Activated T-cell treated with anti-CD3 and anti-CD28 coated beads, Interleukin-2, amount 50 U/mL, for 24 hours (primary cell): ENCODE measurements at regions not wholly inside any gene's neighbourhood (a gene's known extent, or its start where the extent isn't known, plus 50 kb on each side); places are given as distances from the start of the nearest gene placed in this dataset.

Source experiments
- DNase-seq: peaks from one replicate; pipeline ENCODE4 v3.0.0-alpha.2; 2020
- H3K27ac Mint-ChIP-seq: 2 replicates; pipeline ENCODE4 v1.8.0; 2020; ENCODE audit warnings: mild to moderate bottlenecking, mixed read lengths
- H3K27me3 Mint-ChIP-seq: 2 replicates; pipeline ENCODE4 v1.8.0; 2020; ENCODE audit warnings: mixed read lengths
- H3K36me3 Mint-ChIP-seq: 2 replicates; pipeline ENCODE4 v1.8.0; 2020; ENCODE audit warnings: low read depth, mixed read lengths
- H3K4me1 Mint-ChIP-seq: 2 replicates; pipeline ENCODE4 v1.8.0; 2020; ENCODE audit warnings: low read depth, mixed read lengths
- H3K4me3 Mint-ChIP-seq: 2 replicates; pipeline ENCODE4 v1.8.0; 2020; ENCODE audit warnings: mild to moderate bottlenecking, moderate library complexity, mixed read lengths
- H3K9me3 Mint-ChIP-seq: 2 replicates; pipeline ENCODE4 v1.8.0; 2020; ENCODE audit warnings: mixed read lengths

DNA sequence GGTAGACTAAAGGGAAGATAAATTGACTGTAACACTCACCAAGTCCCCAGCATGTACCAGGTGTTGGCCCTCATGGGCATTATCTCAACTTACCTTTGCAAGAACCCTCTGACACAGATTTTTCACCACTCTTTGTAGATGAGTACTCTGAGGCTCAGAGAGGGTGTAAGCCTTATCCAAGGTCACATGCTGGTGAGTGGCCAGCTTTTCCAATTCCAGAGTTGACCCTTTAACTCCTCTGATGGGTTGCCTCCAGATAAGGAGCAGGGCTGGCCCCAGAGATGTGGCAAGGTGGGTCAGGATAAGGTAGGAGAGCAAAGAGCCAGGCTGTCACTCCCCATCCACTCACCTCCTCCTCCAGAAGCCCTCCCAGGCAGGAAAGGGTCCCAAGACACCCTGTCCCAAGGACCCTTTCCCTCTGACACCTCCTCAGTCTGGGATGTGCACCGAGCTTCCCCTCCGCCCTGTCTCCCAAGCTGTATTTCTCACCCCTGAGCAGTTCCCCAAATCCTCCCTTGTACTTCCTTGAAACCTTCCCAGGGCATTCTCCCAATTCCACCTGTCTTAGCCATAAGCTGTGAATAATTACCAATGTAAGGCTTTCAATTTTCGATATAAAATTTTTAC lies 165.9 kb downstream of the ZFP36L2 start:
- H3K36me3 Mint-ChIP-seq, result no peaks in the 10 kb centered on the region
- H3K4me1 Mint-ChIP-seq, result peaks cover 27% of the 10 kb centered on the region
- H3K27ac Mint-ChIP-seq, result peak overlapping the region; percentile 80
- DNase-seq, result no peak
- H3K27me3 Mint-ChIP-seq, result no peaks in the 10 kb centered on the region
- H3K4me3 Mint-ChIP-seq, result no peak overlapping the region
- H3K9me3 Mint-ChIP-seq, result no peaks in the 10 kb centered on the region

DNA sequence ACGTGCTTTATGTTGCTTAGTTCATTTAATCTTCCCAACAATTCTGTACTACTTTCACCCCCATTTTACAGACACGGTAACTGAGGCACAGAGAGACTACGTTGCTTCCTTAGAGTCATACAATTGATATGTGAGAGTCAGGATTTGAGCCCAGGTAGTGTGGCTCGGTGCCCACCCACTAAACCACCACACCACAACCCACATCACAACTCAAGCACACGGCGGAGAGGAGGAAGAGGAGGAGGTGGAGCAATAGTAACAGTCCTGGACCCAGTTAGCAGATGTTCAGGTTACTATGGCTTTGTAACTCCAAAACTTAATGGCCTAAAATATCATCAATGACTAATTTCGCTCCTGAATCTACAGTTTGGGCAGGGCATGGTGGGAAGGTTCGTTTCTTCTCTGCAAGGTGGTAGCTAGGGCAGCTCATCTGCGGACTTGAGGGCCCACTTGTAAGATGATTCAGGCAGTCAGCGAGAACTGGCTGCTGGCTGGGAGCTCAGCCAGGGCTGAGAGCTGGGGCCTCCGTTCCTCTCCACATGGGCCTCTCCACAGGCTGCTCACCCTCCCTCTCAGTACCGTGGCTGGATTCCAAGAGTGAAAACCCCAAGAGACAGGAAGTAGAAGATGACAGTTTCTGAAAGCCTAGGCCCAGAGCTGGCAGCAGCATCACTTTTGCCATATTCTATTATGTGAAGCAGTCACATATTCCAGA lies 167.1 kb downstream of the ZFP36L2 start:
- no peaks in the 10 kb centered on the region for H3K36me3 Mint-ChIP-seq
- DNase-seq, result peak; percentile 63
- no peak overlapping the region for H3K4me3 Mint-ChIP-seq
- H3K27ac Mint-ChIP-seq, result peak overlapping the region; percentile 92
- peaks cover 27% of the 10 kb centered on the region for H3K4me1 Mint-ChIP-seq
- no peaks in the 10 kb centered on the region for H3K27me3 Mint-ChIP-seq
- no peaks in the 10 kb centered on the region for H3K9me3 Mint-ChIP-seq

DNA sequence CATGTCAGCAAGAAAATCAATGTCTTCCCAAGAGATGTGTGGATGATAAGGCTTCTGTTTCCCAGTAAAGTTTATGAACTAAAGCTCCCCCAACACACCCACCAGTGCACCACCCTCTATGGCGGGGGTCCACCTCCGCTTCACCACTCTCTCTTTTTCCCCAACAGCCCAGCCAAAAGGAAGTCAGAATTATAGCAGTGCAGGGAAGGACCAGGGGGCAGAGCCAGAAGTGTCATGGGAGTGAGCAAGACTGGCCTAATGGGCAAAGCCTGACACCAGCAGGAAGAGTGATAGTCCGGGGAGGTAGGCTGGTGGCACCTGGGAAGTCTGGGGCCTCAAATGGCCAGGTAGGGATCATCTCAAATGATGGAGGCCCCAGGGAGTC lies 167.7 kb downstream of the ZFP36L2 start:
- no peak for DNase-seq
- Mint-ChIP-seq H3K36me3 (no peaks in the 10 kb centered on the region), H3K27me3 (no peaks in the 10 kb centered on the region), H3K4me3 (no peak overlapping the region), H3K4me1 (peaks cover 27% of the 10 kb centered on the region), H3K9me3 (no peaks in the 10 kb centered on the region), H3K27ac (peak overlapping the region; percentile 92)

DNA sequence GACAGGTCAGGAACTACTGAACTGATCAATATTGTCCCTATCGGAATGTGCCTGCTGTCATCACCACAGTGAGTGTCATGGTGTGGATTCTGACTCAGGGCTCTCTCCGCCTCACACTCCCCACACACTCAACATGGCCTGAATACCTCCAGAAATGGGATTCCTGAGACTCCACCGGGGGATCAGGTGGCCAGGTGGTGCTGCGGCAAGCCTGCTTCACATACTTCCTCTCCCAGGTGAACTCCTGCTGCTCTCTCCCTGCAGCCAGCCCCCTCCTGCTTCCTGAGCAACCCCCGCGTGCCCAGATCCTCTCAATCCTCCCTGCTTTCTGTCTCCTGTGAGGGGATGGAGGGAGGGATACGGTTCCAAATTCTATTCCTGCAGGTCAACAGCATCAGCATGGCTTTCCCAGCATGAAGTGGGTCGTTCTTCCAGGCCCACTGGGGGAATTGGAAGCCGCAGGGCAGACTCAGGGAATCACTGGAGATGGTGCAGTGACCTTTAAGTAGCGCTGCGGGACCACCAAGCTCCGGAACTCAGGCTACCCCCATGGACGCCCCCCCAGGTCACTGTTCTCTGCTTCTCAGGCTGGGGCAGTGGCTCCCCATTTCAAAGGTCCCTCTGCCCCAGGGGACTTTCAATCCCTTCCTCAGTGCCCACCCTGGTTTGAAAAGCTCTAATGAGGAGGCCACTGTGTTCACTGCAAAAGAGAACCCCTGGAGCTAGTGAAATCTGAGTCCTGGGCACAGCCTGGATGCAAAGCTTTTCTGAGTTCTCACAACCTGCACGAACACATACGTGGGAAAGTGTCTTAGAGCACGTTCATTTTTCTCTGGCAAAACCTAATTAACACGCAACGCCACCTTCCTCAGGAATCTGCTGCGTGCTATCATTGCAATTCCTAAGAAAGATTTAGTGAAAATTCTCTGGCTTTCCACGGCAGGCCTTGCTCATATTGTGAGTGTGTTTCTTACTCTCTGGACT lies 168.4 kb downstream of the ZFP36L2 start:
- Mint-ChIP-seq H3K9me3 (no peaks in the 10 kb centered on the region), H3K27me3 (no peaks in the 10 kb centered on the region), H3K36me3 (no peaks in the 10 kb centered on the region), H3K4me3 (no peak overlapping the region), H3K4me1 (peaks cover 27% of the 10 kb centered on the region), H3K27ac (no peak overlapping the region)
- DNase-seq, result no peak

DNA sequence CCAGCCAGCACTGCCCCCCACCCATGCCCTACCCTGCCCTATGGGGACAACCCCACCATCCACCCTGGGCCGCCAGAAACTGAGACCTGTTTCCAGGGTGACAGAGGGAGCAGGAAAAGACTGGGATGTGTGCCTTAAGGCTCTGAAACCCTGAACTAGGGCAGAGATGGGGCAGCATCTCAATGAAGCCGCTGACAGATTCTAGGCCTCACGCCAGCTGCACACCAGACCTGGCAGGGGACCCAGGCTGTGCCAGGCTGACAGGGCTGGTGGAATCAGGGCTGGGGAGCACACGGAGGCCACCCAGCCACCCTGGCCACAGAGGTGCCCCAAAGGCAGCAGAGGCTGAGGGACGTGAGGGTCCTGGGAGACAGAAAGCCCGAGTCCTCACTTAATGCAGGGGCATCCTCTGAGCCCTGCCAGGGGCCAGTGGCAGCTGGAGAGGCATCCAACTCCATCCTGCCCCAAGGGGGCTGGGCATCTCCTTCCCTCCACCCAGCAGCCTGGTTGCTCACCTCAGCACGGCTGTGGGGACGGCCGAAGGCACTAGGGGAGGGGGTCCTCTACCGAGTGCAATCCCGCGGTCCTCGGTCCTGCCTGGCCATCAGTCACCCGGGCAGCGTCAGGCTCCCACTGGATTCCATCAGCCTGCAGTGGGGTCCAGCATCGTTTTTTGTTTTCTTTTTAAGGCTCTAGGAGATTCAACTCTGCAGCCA lies 169.2 kb downstream of the ZFP36L2 start:
- Mint-ChIP-seq H3K27ac (no peak overlapping the region), H3K36me3 (no peaks in the 10 kb centered on the region), H3K4me1 (peaks cover 28% of the 10 kb centered on the region), H3K4me3 (no peak overlapping the region), H3K9me3 (no peaks in the 10 kb centered on the region), H3K27me3 (no peaks in the 10 kb centered on the region)
- DNase-seq, result no peak

DNA sequence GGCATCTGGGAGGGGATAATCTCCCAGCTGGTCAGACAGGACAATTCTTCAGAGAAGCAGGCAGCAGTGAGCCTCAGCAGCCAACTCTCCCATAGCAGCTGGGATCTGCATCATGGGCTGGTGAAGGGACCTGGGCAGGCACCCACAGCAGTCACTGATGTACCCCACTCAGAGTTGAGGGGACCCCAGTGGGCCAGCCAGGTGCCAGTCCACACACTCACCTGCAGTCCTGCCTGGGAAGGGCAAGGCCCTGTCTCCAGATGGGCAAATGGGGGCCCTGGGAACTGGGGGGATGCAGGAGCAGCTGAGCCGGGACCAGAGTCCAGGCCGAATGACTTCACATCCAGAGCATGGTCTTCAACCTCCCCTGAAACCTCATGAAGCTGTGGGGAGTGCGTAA lies 170.4 kb downstream of the ZFP36L2 start:
- no peak overlapping the region for H3K4me3 Mint-ChIP-seq
- H3K27me3 Mint-ChIP-seq, result no peaks in the 10 kb centered on the region
- peaks cover 37% of the 10 kb centered on the region for H3K4me1 Mint-ChIP-seq
- H3K27ac Mint-ChIP-seq, result no peak overlapping the region
- H3K36me3 Mint-ChIP-seq, result no peaks in the 10 kb centered on the region
- no peaks in the 10 kb centered on the region for H3K9me3 Mint-ChIP-seq
- no peak for DNase-seq

DNA sequence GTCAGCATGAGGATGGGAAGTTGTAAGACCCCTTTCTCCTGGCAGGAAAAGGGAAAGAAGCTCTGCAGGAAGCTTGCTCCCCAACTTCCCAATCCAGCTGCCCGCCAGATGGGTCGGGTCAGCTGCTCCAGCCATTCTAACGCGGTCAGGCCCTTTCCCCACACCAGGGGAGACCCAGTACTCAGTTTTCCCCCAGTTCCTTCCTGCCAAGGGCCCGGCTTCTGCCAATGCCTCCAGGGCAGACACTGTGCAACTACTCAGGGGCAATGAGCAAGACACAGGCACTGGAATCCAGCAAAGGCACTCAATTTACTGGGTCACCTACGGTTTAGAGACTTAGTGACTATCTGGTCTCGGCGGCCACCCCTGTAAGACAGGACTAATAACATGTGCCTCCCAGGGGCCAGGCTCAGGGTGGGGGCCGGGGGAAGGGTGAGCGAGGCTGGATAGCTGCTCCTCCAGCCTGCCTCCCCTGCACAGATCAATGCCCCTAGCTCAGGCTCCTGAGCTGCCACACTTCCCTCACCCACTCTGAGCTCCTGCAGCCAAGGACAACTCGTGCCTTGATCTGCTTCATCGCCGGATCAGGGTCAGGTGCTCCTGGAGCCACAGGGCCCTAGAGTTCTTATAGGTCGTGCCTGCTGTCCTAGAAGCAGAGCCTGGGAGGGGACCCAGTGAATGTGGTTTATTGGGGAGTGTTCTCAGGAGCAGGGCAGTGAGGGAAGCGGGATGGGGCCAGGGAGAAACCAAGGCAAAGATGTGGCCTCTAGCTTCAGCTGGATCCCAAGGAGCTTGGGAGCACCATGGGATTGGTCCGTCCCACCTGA lies 171.1 kb downstream of the ZFP36L2 start:
- Mint-ChIP-seq H3K4me1 (peaks cover 38% of the 10 kb centered on the region), H3K4me3 (no peak overlapping the region), H3K27ac (no peak overlapping the region), H3K36me3 (no peaks in the 10 kb centered on the region), H3K27me3 (no peaks in the 10 kb centered on the region), H3K9me3 (no peaks in the 10 kb centered on the region)
- no peak for DNase-seq

DNA sequence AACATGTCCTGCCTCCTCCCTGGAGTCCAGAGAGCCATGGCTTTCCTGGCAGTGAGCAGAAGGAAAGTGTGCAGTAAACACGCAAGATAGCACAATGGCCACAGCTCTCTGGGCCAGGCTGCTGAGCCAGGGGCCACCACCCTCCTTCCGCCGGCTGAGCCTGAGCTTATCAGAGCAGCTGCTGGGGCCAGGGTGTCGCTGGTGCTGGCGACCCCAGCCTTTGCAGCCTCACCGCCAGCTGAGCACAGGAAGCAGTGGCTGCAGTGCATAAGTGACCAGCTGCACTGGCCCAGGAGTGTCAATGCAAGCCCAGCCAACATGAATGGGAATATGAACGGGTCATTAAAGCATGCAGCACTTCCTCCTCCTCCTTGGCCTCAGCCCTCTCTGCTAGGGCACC lies 172.0 kb downstream of the ZFP36L2 start:
- no peak for DNase-seq
- no peak overlapping the region for H3K4me3 Mint-ChIP-seq
- no peaks in the 10 kb centered on the region for H3K36me3 Mint-ChIP-seq
- H3K27ac Mint-ChIP-seq, result no peak overlapping the region
- H3K4me1 Mint-ChIP-seq, result peaks cover 31% of the 10 kb centered on the region
- no peaks in the 10 kb centered on the region for H3K9me3 Mint-ChIP-seq
- no peaks in the 10 kb centered on the region for H3K27me3 Mint-ChIP-seq

DNA sequence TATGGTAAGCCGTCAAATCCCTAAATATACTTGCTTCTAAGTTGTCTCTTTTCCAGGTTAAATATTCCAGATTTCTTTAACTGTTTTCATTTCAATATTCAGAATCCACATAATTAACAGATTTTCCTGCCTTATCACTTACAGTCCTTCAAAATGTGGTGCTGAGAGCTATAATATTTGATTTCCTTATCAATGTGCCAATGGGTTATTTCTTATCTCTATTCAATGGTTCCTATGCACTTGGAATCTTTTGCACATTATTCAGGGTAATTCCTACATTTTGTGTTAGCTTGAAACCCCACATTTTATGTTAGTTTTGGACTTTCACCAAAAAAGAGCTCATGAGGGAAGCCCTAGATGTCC lies 173.5 kb downstream of the ZFP36L2 start:
- no peak for DNase-seq
- H3K27ac Mint-ChIP-seq, result no peak overlapping the region
- peaks cover 20% of the 10 kb centered on the region for H3K4me1 Mint-ChIP-seq
- no peaks in the 10 kb centered on the region for H3K27me3 Mint-ChIP-seq
- H3K4me3 Mint-ChIP-seq, result no peak overlapping the region
- H3K9me3 Mint-ChIP-seq, result no peaks in the 10 kb centered on the region
- no peaks in the 10 kb centered on the region for H3K36me3 Mint-ChIP-seq

DNA sequence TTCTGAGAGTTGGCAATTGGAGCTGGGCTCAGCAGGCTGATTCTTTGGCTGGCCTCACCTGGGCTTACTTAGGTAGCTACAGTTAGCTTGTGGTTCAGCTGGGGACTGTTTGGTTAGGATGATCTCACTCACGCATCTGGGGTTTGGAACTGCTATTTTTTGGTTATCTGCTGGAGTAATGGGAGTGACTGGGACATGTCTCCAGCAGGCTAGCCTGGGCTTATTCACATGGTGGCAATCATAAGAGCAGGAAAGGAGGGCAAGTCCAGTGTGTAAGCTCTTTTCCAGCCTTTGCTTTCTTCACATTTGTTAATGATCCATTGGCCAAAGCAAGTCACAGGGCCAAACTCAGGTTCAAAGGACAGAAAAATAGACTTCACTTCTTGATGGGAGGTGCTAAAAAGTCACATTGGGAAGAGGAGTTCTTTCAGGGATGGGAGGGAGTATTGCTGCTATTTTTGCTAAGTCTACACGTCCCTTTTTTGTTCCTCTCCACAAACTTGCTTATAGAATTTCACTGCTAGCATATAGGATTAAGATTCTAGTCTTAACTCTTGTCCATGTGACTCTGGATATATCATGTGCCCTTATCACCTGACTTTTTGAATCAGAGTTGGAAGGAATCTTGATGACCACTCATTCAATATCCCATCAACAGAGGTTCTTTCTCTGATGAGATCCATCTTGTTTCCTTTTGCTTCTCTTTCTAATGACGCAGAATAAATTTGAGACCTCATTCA lies 174.0 kb downstream of the ZFP36L2 start:
- DNase-seq, result no peak
- Mint-ChIP-seq H3K27me3 (no peaks in the 10 kb centered on the region), H3K9me3 (no peaks in the 10 kb centered on the region), H3K4me3 (no peak overlapping the region), H3K27ac (no peak overlapping the region), H3K36me3 (no peaks in the 10 kb centered on the region), H3K4me1 (peaks cover 25% of the 10 kb centered on the region)

DNA sequence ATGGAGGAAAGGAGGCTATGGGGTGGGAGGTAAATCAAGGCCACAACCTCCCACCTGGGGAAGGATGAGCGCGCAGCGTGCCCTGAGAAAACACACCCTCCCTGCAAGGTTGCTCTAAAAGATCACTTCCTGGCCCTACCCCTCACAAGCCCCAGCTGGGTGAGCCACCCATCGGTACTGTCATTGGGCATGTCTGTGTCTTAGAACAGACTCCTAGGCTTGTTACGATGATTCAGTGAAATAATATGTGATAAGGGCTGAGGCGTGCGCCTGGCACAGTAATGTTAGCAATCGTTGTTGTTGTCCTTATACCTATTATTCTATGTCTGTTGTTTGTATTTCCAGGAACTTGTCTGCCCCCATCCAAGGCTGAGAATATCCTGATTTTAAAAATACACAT lies 175.1 kb downstream of the ZFP36L2 start:
- H3K36me3 Mint-ChIP-seq, result no peaks in the 10 kb centered on the region
- no peaks in the 10 kb centered on the region for H3K27me3 Mint-ChIP-seq
- peaks cover 34% of the 10 kb centered on the region for H3K4me1 Mint-ChIP-seq
- H3K27ac Mint-ChIP-seq, result no peak overlapping the region
- DNase-seq, result no peak
- no peak overlapping the region for H3K4me3 Mint-ChIP-seq
- no peaks in the 10 kb centered on the region for H3K9me3 Mint-ChIP-seq

DNA sequence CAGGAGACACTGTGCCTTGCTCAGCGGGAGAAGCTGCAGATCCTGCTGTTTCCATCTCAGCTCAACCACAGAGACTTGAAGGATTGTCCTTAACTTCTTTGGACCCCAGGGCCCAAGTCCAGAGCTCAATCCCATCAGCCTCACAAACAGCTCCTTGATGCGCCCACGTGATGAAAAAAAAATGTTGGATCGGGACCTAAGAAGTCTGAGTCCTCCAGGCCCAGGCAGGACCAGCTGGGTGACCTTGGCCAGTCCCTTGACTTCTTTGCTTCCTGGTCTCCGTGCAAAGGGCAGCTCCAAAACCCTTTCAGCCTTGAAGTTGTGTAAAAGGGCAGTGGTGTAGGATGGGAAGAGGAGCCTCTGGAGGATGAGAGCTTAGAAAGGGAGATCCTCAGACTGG lies 175.5 kb downstream of the ZFP36L2 start:
- DNase-seq, result no peak
- no peaks in the 10 kb centered on the region for H3K27me3 Mint-ChIP-seq
- H3K4me1 Mint-ChIP-seq, result peaks cover 37% of the 10 kb centered on the region
- no peaks in the 10 kb centered on the region for H3K36me3 Mint-ChIP-seq
- H3K4me3 Mint-ChIP-seq, result no peak overlapping the region
- no peak overlapping the region for H3K27ac Mint-ChIP-seq
- H3K9me3 Mint-ChIP-seq, result no peaks in the 10 kb centered on the region
